ENCODE measurements at regions not wholly inside any gene's neighbourhood (a gene's known extent, or its start where the extent isn't known, plus 50 kb on each side); places are given as distances from the start of the nearest gene placed in this dataset.

GRCh38 chr2:160751021-160751420 is 257.4 kb upstream of the RBMS1 start:
- TF ChIP-seq, protein P1, sequence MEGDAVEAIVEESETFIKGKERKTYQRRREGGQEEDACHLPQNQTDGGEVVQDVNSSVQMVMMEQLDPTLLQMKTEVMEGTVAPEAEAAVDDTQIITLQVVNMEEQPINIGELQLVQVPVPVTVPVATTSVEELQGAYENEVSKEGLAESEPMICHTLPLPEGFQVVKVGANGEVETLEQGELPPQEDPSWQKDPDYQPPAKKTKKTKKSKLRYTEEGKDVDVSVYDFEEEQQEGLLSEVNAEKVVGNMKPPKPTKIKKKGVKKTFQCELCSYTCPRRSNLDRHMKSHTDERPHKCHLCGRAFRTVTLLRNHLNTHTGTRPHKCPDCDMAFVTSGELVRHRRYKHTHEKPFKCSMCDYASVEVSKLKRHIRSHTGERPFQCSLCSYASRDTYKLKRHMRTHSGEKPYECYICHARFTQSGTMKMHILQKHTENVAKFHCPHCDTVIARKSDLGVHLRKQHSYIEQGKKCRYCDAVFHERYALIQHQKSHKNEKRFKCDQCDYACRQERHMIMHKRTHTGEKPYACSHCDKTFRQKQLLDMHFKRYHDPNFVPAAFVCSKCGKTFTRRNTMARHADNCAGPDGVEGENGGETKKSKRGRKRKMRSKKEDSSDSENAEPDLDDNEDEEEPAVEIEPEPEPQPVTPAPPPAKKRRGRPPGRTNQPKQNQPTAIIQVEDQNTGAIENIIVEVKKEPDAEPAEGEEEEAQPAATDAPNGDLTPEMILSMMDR (IDR thresholded peaks at IDR 0.05): no peak
- no peak for TF ChIP-seq POLR2A (IDR thresholded peaks at IDR 0.05)

All from esophagus squamous epithelium (tissue), 4 donors.